ENCODE measurements at regions not wholly inside any gene's neighbourhood (a gene's known extent, or its start where the extent isn't known, plus 50 kb on each side); places are given as distances from the start of the nearest gene placed in this dataset.

- H3K27me3 Mint-ChIP-seq (ENCODE audit: unreplicated experiment) = no peaks in the 10 kb centered on the region
- no peak overlapping the region for H3K4me3 Mint-ChIP-seq (ENCODE audit: unreplicated experiment)
- H3K27ac Mint-ChIP-seq (ENCODE audit: unreplicated experiment) = no peak overlapping the region
- no peak for TF ChIP-seq CTCF (IDR thresholded peaks at IDR 0.05; ENCODE audit: unreplicated experiment)
- peaks cover 4% of the 10 kb centered on the region for H3K9me3 Mint-ChIP-seq (ENCODE audit: unreplicated experiment)
- no peak for DNase-seq (ENCODE audit: low spot score)
- H3K36me3 Mint-ChIP-seq (ENCODE audit: low read depth, unreplicated experiment) = peaks cover 7% of the 10 kb centered on the region
- no peaks in the 10 kb centered on the region for H3K4me1 Mint-ChIP-seq (ENCODE audit: unreplicated experiment)
Observed at GRCh38 chr18:76752400-76752799, 70.0 kb upstream of the ZNF236 start.

- peaks cover 4% of the 10 kb centered on the region for H3K9me3 Mint-ChIP-seq (ENCODE audit: unreplicated experiment)
- no peaks in the 10 kb centered on the region for H3K4me1 Mint-ChIP-seq (ENCODE audit: unreplicated experiment)
- H3K27ac Mint-ChIP-seq (ENCODE audit: unreplicated experiment) = no peak overlapping the region
- no peak for DNase-seq (ENCODE audit: low spot score)
- no peak for TF ChIP-seq CTCF (IDR thresholded peaks at IDR 0.05; ENCODE audit: unreplicated experiment)
- H3K36me3 Mint-ChIP-seq (ENCODE audit: low read depth, unreplicated experiment) = peaks cover 7% of the 10 kb centered on the region
- H3K27me3 Mint-ChIP-seq (ENCODE audit: unreplicated experiment) = peaks cover under 1% of the 10 kb centered on the region
- H3K4me3 Mint-ChIP-seq (ENCODE audit: unreplicated experiment) = no peak overlapping the region
Observed at GRCh38 chr18:76750917-76751890, 71.2 kb upstream of the ZNF236 start.

GRCh38 chr18:76750269-76750668, 72.1 kb upstream of the ZNF236 start:
- H3K4me3 Mint-ChIP-seq (ENCODE audit: unreplicated experiment) = no peak overlapping the region
- no peak for DNase-seq (ENCODE audit: low spot score)
- peaks cover 2% of the 10 kb centered on the region for H3K27me3 Mint-ChIP-seq (ENCODE audit: unreplicated experiment)
- no peak for TF ChIP-seq CTCF (IDR thresholded peaks at IDR 0.05; ENCODE audit: unreplicated experiment)
- H3K4me1 Mint-ChIP-seq (ENCODE audit: unreplicated experiment) = no peaks in the 10 kb centered on the region
- no peak overlapping the region for H3K27ac Mint-ChIP-seq (ENCODE audit: unreplicated experiment)
- H3K9me3 Mint-ChIP-seq (ENCODE audit: unreplicated experiment) = peaks cover 4% of the 10 kb centered on the region
- peaks cover 7% of the 10 kb centered on the region for H3K36me3 Mint-ChIP-seq (ENCODE audit: low read depth, unreplicated experiment)

GRCh38 chr18:76747676-76748075, 74.7 kb upstream of the ZNF236 start:
- DNase-seq (ENCODE audit: low spot score) = no peak
- Mint-ChIP-seq H3K27ac (ENCODE audit: unreplicated experiment) (no peak overlapping the region), H3K27me3 (ENCODE audit: unreplicated experiment) (peaks cover 2% of the 10 kb centered on the region), H3K4me1 (ENCODE audit: unreplicated experiment) (no peaks in the 10 kb centered on the region), H3K4me3 (ENCODE audit: unreplicated experiment) (no peak overlapping the region), H3K36me3 (ENCODE audit: low read depth, unreplicated experiment) (peaks cover 7% of the 10 kb centered on the region), H3K9me3 (ENCODE audit: unreplicated experiment) (peaks cover 4% of the 10 kb centered on the region)
- no peak for TF ChIP-seq CTCF (IDR thresholded peaks at IDR 0.05; ENCODE audit: unreplicated experiment)

- DNase-seq (ENCODE audit: low spot score) = no peak
- Mint-ChIP-seq H3K36me3 (ENCODE audit: low read depth, unreplicated experiment) (peaks cover 4% of the 10 kb centered on the region), H3K9me3 (ENCODE audit: unreplicated experiment) (no peaks in the 10 kb centered on the region), H3K27me3 (ENCODE audit: unreplicated experiment) (peaks cover 3% of the 10 kb centered on the region), H3K27ac (ENCODE audit: unreplicated experiment) (no peak overlapping the region), H3K4me1 (ENCODE audit: unreplicated experiment) (no peaks in the 10 kb centered on the region), H3K4me3 (ENCODE audit: unreplicated experiment) (no peak overlapping the region)
- no peak for TF ChIP-seq CTCF (IDR thresholded peaks at IDR 0.05; ENCODE audit: unreplicated experiment)
Observed at GRCh38 chr18:76741346-76741745, 81.0 kb upstream of the ZNF236 start.

Data from endothelial cell (in vitro differentiated cells).